Fibroblast of lung (primary cell): ENCODE measurements at regions not wholly inside any gene's neighbourhood (a gene's known extent, or its start where the extent isn't known, plus 50 kb on each side); places are given as distances from the start of the nearest gene placed in this dataset.

Experiments
- EZH2 ChIP-seq: IDR thresholded peaks from 2 replicates; pipeline ENCODE4 v1.5.1; 2012; ENCODE audit warnings: low read length, control low read depth, mild to moderate bottlenecking; ENCODE audit errors: missing control alignments
- TF ChIP-seq, protein P1 (sequence below), 2 donors: IDR thresholded peaks in 1 of 2; conservative IDR thresholded peaks in 1 of 2; 1 replicate in 1 of 2; 2 replicates in 1 of 2; pipeline ENCODE4 v1.5.1; 2011 to 2012; ENCODE audit warnings: low read length in 2 of 2, control low read depth in 1 of 2, inconsistent platforms in 1 of 2, low read depth in 1 of 2, mild to moderate bottlenecking in 1 of 2

DNA sequence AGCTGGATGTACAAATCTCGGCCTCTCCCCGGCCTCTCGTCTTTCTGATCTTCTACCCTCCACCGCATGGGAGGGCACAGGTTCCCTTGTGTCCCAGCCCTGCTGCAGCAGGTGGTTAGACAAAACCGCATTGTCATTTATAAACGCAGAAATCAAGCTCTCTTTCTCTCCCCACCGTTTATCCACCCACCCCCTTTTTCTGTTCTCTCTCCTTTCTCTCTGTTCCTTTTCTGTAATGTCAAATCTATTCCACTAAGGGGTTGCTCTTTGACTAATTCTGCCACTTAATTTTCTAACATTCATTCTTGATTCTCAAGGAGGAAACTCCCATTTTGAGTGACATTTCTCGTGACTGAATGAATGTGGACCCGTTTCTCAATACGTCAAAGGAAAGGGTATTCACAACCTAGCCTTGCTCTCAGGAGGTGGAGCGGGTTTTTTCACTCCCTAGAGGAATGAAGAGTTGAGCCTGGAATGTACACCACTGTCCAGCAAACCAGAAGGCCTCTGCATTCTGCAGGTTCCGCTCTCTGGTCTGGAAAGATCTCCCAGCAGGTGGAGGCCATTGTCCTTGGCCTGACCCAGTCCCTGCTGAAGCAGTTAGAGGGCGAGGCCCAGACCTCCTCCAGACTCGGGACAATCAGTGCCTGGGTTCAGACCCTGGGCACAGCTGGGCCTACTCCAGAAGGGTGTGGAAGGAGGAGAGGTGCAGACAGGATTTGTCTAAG lies 70.9 kb upstream of the ENPP6 start:
- TF ChIP-seq, protein P1, sequence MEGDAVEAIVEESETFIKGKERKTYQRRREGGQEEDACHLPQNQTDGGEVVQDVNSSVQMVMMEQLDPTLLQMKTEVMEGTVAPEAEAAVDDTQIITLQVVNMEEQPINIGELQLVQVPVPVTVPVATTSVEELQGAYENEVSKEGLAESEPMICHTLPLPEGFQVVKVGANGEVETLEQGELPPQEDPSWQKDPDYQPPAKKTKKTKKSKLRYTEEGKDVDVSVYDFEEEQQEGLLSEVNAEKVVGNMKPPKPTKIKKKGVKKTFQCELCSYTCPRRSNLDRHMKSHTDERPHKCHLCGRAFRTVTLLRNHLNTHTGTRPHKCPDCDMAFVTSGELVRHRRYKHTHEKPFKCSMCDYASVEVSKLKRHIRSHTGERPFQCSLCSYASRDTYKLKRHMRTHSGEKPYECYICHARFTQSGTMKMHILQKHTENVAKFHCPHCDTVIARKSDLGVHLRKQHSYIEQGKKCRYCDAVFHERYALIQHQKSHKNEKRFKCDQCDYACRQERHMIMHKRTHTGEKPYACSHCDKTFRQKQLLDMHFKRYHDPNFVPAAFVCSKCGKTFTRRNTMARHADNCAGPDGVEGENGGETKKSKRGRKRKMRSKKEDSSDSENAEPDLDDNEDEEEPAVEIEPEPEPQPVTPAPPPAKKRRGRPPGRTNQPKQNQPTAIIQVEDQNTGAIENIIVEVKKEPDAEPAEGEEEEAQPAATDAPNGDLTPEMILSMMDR (conservative IDR thresholded peaks at IDR 0.05 in 1 of 2, IDR thresholded peaks at IDR 0.05 in 1 of 2; ENCODE audit: low read depth in 1 of 2, low read length in 2 of 2): no peak
- no peak for TF ChIP-seq EZH2
